Caco-2 (cell line): ENCODE measurements at regions not wholly inside any gene's neighbourhood (a gene's known extent, or its start where the extent isn't known, plus 50 kb on each side); places are given as distances from the start of the nearest gene placed in this dataset.

Experiments used
- BruUV-seq: library from RNA; stranded (reverse); fragments of 400-500 nt; replicated peaks from 2 replicates; lab custom pipeline; 2021; lab: Mats Ljungman, UMichigan
- CTCF ChIA-PET: fragments of 300-600 bp; sonication (Branson Sonifier 250); formaldehyde crosslinking; loops from one replicate; lab custom pipeline; 2022; ENCODE audit warnings: antibody characterized with exemption; lab: Charles Lee
- POLR2A ChIA-PET: fragments of 300-600 bp; sonication (Branson Sonifier 250); formaldehyde crosslinking; loops from one replicate; lab custom pipeline; 2022; ENCODE audit warnings: antibody characterized with exemption; lab: Charles Lee
- DNase-seq, 2 experiments: peaks; one replicate each; pipeline versions ENCODE4 v3.0.0 to v3.0.0-alpha.2; 2020 to 2022
- H3K27me3 ChIP-seq: replicated peaks from 2 replicates; pipeline ENCODE4 v1.6.0; 2011; ENCODE audit warnings: low read length; ENCODE audit not compliant: control insufficient read depth, insufficient read depth
- H3K36me3 ChIP-seq: 2 replicates; pipeline ENCODE4 v1.5.1; 2011; ENCODE audit warnings: low read length; ENCODE audit not compliant: control insufficient read depth, insufficient read depth
- H3K4me1 ChIP-seq: fragments of 250-450 bp; sonication (Bioruptor Pico); 2 replicates; pipeline ENCODE4 v1.5.1; 2020; ENCODE audit warnings: mild to moderate bottlenecking
- H3K4me3 ChIP-seq: 2 replicates; pipeline ENCODE4 v1.5.1; 2011; ENCODE audit warnings: low read depth, mild to moderate bottlenecking, control low read depth, low read length
- H3K9me3 ChIP-seq: fragments of 250-450 bp; sonication (Bioruptor Pico); 2 replicates; pipeline ENCODE4 v1.5.1; 2020; ENCODE audit warnings: mild to moderate bottlenecking, moderate library complexity
- H3K27ac Mint-ChIP-seq: one replicate; pipeline ENCODE4 v1.8.0; 2022; ENCODE audit warnings: mixed read lengths; ENCODE audit not compliant: unreplicated experiment
- H3K27me3 Mint-ChIP-seq: one replicate; pipeline ENCODE4 v1.8.0; 2022; ENCODE audit warnings: mixed read lengths; ENCODE audit not compliant: insufficient read depth, unreplicated experiment
- H3K36me3 Mint-ChIP-seq: one replicate; pipeline ENCODE4 v1.8.0; 2022; ENCODE audit warnings: mild to moderate bottlenecking, mixed read lengths; ENCODE audit not compliant: insufficient read depth, unreplicated experiment
- H3K4me1 Mint-ChIP-seq: one replicate; pipeline ENCODE4 v1.8.0; 2022; ENCODE audit warnings: low read depth, mixed read lengths; ENCODE audit not compliant: unreplicated experiment
- H3K4me3 Mint-ChIP-seq: one replicate; pipeline ENCODE4 v1.8.0; 2022; ENCODE audit warnings: mild to moderate bottlenecking, moderate library complexity, mixed read lengths; ENCODE audit not compliant: unreplicated experiment
- H3K9me3 Mint-ChIP-seq: one replicate; pipeline ENCODE4 v1.8.0; 2022; ENCODE audit warnings: mixed read lengths; ENCODE audit not compliant: unreplicated experiment
- intact Hi-C: fragments of 100-400 bp; cut with micrococcal nuclease; formaldehyde crosslinking; loops from one replicate; pipeline ENCODE4 v1.10.0; 2022; ENCODE audit not compliant: unreplicated experiment
- TF ChIP-seq, protein P1 (sequence below), 2 experiments: fragments of 200-600 bp in 1 of 2; IDR thresholded peaks; 1 replicate in 1 of 2; 2 replicates in 1 of 2; pipeline versions ENCODE4 v1.5.1 to v1.8.0; 2011 to 2022; ENCODE audit warnings: antibody characterized with exemption in 1 of 2, control low read depth in 1 of 2, inconsistent platforms in 1 of 2, low read depth in 1 of 2, low read length in 1 of 2, mild to moderate bottlenecking in 1 of 2, moderate library complexity in 1 of 2; ENCODE audit not compliant: insufficient read depth in 1 of 2, severe bottlenecking in 1 of 2, unreplicated experiment in 1 of 2

DNA sequence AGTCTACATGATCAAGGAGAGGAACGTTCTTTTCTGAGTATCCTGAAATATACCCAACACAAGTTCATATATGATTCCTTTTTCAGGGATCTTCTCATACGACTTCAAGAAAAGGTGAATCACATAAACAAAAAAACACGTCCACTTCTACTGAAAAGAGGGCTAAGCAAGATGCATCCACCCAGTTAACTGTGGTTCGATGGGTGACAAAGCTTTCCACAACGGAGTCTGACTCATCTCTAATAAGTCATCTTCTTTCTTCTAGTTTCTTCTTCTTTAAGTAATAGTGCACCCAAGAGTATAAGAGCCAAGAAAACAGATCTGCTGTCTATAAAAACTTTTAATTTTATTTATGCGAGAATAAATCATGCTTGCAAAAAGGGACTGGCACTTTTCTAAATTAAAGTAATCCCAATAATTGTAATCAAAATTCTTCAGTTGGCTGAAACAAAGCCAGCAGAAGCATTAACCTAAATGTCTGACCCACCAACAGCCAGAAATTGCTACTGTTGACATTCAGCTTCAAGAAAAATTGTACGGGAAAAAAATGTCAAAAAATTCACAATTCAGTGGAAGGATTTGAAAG is 146.9 kb upstream of the ANK3 start:
- CTCF ChIA-PET, result no interaction called here
- H3K27ac Mint-ChIP-seq, result no peak overlapping the region

DNA sequence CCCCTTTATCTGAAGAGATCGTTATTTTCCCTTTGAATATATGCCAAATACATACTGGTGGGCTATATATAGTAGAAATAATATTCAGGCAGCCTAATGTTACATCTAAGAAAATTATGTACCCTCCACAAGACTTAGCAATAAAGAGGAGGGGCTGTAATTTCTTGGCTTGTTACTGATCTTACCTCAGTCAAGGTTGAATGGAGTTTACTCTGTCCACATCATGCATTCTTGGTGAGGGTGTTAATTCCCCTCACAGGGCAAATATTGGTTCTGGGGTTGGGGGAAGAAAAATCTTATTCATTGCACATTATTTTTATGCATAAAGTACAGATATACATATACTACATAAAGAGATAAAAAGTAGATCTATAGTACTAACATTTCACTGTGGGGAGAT is 145.8 kb upstream of the ANK3 start:
- Mint-ChIP-seq H3K4me1 (peaks cover 6% of the 10 kb centered on the region), H3K27ac (no peak overlapping the region), H3K9me3 (no peaks in the 10 kb centered on the region), H3K4me3 (no peak overlapping the region), H3K27me3 (no peaks in the 10 kb centered on the region), H3K36me3 (no peaks in the 10 kb centered on the region)
- no peaks in the 10 kb centered on the region for H3K36me3 ChIP-seq
- no peaks in the 10 kb centered on the region for H3K4me1 ChIP-seq
- no peaks in the 10 kb centered on the region for H3K9me3 ChIP-seq
- POLR2A ChIA-PET, result no interaction called here
- DNase-seq, result no peak
- TF ChIP-seq, protein P1, sequence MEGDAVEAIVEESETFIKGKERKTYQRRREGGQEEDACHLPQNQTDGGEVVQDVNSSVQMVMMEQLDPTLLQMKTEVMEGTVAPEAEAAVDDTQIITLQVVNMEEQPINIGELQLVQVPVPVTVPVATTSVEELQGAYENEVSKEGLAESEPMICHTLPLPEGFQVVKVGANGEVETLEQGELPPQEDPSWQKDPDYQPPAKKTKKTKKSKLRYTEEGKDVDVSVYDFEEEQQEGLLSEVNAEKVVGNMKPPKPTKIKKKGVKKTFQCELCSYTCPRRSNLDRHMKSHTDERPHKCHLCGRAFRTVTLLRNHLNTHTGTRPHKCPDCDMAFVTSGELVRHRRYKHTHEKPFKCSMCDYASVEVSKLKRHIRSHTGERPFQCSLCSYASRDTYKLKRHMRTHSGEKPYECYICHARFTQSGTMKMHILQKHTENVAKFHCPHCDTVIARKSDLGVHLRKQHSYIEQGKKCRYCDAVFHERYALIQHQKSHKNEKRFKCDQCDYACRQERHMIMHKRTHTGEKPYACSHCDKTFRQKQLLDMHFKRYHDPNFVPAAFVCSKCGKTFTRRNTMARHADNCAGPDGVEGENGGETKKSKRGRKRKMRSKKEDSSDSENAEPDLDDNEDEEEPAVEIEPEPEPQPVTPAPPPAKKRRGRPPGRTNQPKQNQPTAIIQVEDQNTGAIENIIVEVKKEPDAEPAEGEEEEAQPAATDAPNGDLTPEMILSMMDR (IDR thresholded peaks at IDR 0.05; ENCODE audit: insufficient read depth in 1 of 2, low read depth in 1 of 2, low read length in 1 of 2, severe bottlenecking in 1 of 2, unreplicated experiment in 1 of 2), result no peak
- no TSS peak for BruUV-seq
- no peak overlapping the region for H3K4me3 ChIP-seq
- H3K27me3 ChIP-seq, result no peaks in the 10 kb centered on the region
- intact Hi-C loops, result no loop called here
- CTCF ChIA-PET, result no interaction called here

More for the DNA sequence above, 146.9 kb upstream of the ANK3 start:
- H3K9me3 Mint-ChIP-seq, result no peaks in the 10 kb centered on the region
- intact Hi-C loops, result no loop called here
- no peaks in the 10 kb centered on the region for H3K27me3 Mint-ChIP-seq
- Histone ChIP-seq H3K9me3 (no peaks in the 10 kb centered on the region), H3K27me3 (no peaks in the 10 kb centered on the region), H3K36me3 (no peaks in the 10 kb centered on the region), H3K4me3 (no peak overlapping the region), H3K4me1 (no peaks in the 10 kb centered on the region)
- TF ChIP-seq, protein P1 (IDR thresholded peaks at IDR 0.05; ENCODE audit: insufficient read depth in 1 of 2, low read depth in 1 of 2, low read length in 1 of 2, severe bottlenecking in 1 of 2, unreplicated experiment in 1 of 2), result no peak
- peaks cover 6% of the 10 kb centered on the region for H3K4me1 Mint-ChIP-seq
- DNase-seq, result no peak
- BruUV-seq, result no TSS peak
- no peaks in the 10 kb centered on the region for H3K36me3 Mint-ChIP-seq
- POLR2A ChIA-PET, result no interaction called here
- no peak overlapping the region for H3K4me3 Mint-ChIP-seq

DNA sequence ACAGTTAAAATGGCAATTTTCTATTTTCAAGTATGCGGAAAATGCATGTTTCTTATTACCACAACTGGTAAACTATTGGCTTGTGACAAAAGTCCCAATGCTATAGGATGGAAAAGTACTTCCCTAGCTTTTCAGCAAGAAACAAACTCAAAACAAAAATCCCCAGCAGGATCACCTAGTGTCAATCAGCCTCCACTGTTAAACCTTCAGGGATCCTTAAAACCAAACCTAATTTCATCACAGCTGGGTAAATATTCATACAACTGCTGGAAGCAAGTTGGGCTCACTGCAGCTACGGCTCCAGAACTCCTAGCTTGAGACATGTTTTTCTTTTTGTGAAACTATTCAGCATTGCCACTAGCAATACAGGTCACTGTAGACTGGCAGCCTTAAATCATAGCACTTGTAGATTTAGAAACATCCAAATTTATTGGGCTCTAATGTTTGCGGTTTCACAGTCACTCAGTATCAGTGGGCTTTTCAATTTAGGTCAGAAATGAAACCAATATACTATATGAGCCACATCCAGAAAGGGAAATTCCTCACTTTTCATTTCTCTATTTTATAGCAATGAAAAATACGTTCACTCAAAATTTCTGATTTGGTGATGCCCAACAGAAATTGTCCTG is 145.2 kb upstream of the ANK3 start:
- no peaks in the 10 kb centered on the region for H3K27me3 ChIP-seq
- no peaks in the 10 kb centered on the region for H3K4me1 ChIP-seq
- H3K9me3 ChIP-seq, result no peaks in the 10 kb centered on the region
- TF ChIP-seq, protein P1 (IDR thresholded peaks at IDR 0.05; ENCODE audit: insufficient read depth in 1 of 2, low read depth in 1 of 2, low read length in 1 of 2, severe bottlenecking in 1 of 2, unreplicated experiment in 1 of 2), result no peak
- ChIA-PET POLR2A (no interaction called here), CTCF (no interaction called here)
- intact Hi-C loops, result no loop called here
- no peaks in the 10 kb centered on the region for H3K36me3 ChIP-seq
- H3K4me3 ChIP-seq, result no peak overlapping the region
- Mint-ChIP-seq H3K27ac (no peak overlapping the region), H3K4me3 (no peak overlapping the region), H3K4me1 (peaks cover 6% of the 10 kb centered on the region), H3K27me3 (no peaks in the 10 kb centered on the region), H3K36me3 (no peaks in the 10 kb centered on the region), H3K9me3 (no peaks in the 10 kb centered on the region)
- no TSS peak for BruUV-seq
- DNase-seq, result no peak
